ENCODE measurements at regions not wholly inside any gene's neighbourhood (a gene's known extent, or its start where the extent isn't known, plus 50 kb on each side); places are given as distances from the start of the nearest gene placed in this dataset.

DNA sequence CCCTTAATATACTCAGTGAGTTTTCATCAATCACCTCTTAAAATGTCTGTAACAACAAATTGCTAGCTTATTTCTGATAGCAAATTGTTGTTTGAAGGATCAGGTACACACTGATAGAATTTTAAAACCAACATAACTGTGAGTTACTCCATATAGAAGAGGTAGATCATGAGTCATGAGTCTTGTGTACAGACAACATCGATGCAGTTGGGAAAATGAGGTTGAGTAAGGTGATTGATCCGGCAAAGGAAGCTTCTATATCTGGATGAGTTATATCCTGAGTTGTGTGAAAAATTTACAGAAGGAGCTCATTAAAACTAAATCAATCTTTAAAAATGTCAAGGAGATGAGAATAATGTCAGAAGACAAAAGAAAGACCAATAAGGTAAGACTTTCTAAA is 604.6 kb upstream of the RGMB start:
- Histone ChIP-seq H3K9me3 (no peaks in the 10 kb centered on the region), H3K4me3 (no peak overlapping the region), H3K36me3 (no peaks in the 10 kb centered on the region), H3K4me1 (no peaks in the 10 kb centered on the region), H3K27me3 (no peaks in the 10 kb centered on the region), H3K27ac (replicated peaks in 1 of 4) (no peak overlapping the region)
- DNase-seq (ENCODE audit: extremely low spot score): no peak
- WGBS: 95% methylated on average over 2 of the region's 2 CpGs
- no peak for TF ChIP-seq POLR2AphosphoS5 (IDR thresholded peaks at IDR 0.05)
- TF ChIP-seq EP300 (IDR thresholded peaks at IDR 0.05): no peak
- TF ChIP-seq, protein P1, sequence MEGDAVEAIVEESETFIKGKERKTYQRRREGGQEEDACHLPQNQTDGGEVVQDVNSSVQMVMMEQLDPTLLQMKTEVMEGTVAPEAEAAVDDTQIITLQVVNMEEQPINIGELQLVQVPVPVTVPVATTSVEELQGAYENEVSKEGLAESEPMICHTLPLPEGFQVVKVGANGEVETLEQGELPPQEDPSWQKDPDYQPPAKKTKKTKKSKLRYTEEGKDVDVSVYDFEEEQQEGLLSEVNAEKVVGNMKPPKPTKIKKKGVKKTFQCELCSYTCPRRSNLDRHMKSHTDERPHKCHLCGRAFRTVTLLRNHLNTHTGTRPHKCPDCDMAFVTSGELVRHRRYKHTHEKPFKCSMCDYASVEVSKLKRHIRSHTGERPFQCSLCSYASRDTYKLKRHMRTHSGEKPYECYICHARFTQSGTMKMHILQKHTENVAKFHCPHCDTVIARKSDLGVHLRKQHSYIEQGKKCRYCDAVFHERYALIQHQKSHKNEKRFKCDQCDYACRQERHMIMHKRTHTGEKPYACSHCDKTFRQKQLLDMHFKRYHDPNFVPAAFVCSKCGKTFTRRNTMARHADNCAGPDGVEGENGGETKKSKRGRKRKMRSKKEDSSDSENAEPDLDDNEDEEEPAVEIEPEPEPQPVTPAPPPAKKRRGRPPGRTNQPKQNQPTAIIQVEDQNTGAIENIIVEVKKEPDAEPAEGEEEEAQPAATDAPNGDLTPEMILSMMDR (IDR thresholded peaks at IDR 0.05): no peak
- no peak for TF ChIP-seq POLR2A (IDR thresholded peaks at IDR 0.05; ENCODE audit: low read depth)
- intact Hi-C loops (cut with DNase I): no loop called here

GRCh38 chr5:98170994-98171393 is 602.5 kb upstream of the RGMB start:
- no peak for DNase-seq (ENCODE audit: extremely low spot score)
- no peaks in the 10 kb centered on the region for H3K9me3 ChIP-seq
- 64% methylated on average over 4 of the region's 5 CpGs for WGBS
- H3K27ac ChIP-seq (replicated peaks in 1 of 4): no peak overlapping the region
- no peaks in the 10 kb centered on the region for H3K27me3 ChIP-seq
- H3K4me1 ChIP-seq: no peaks in the 10 kb centered on the region
- no peaks in the 10 kb centered on the region for H3K36me3 ChIP-seq
- TF ChIP-seq, protein P1 (IDR thresholded peaks at IDR 0.05): no peak
- no peak for TF ChIP-seq POLR2A (IDR thresholded peaks at IDR 0.05; ENCODE audit: low read depth)
- TF ChIP-seq EP300 (IDR thresholded peaks at IDR 0.05): no peak
- no peak for TF ChIP-seq POLR2AphosphoS5 (IDR thresholded peaks at IDR 0.05)
- H3K4me3 ChIP-seq: no peak overlapping the region
- intact Hi-C loops (cut with DNase I): no loop called here

GRCh38 chr5:98173334-98173733 is 600.1 kb upstream of the RGMB start:
- no peaks in the 10 kb centered on the region for H3K4me1 ChIP-seq
- no peaks in the 10 kb centered on the region for H3K27me3 ChIP-seq
- intact Hi-C loops (cut with DNase I): no loop called here
- no peaks in the 10 kb centered on the region for H3K36me3 ChIP-seq
- DNase-seq (ENCODE audit: extremely low spot score): no peak
- no peaks in the 10 kb centered on the region for H3K9me3 ChIP-seq
- no peak overlapping the region for H3K27ac ChIP-seq (replicated peaks in 1 of 4)
- H3K4me3 ChIP-seq: no peak overlapping the region
- TF ChIP-seq POLR2AphosphoS5 (IDR thresholded peaks at IDR 0.05): no peak
- TF ChIP-seq, protein P1 (IDR thresholded peaks at IDR 0.05): no peak

DNA sequence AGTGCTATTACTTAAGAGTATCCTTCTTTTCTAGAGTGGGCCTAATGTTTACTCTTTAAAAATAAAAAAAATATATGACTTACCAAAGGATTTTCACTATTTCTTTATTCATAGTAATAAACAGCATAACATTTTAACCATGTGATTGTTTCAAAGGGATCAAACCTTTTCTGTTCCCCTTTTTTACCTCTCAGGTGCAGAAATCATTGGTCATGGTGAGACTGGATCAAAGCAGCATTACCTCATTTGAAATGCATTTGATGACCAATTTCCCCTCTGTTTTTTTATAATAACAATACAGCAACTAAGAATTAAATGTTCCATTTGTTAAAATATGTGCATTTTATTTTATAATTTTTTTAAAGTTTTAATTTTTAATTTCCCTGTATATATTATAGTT is 598.0 kb upstream of the RGMB start:
- no peaks in the 10 kb centered on the region for H3K27me3 ChIP-seq
- H3K27ac ChIP-seq (replicated peaks in 1 of 4): no peak overlapping the region
- intact Hi-C loops (cut with DNase I): no loop called here
- H3K4me3 ChIP-seq: no peak overlapping the region
- TF ChIP-seq, protein P1 (IDR thresholded peaks at IDR 0.05): no peak
- TF ChIP-seq POLR2A (IDR thresholded peaks at IDR 0.05; ENCODE audit: low read depth): no peak
- no peak for TF ChIP-seq POLR2AphosphoS5 (IDR thresholded peaks at IDR 0.05)
- no peak for TF ChIP-seq EP300 (IDR thresholded peaks at IDR 0.05)
- no peaks in the 10 kb centered on the region for H3K36me3 ChIP-seq
- no peaks in the 10 kb centered on the region for H3K4me1 ChIP-seq
- H3K9me3 ChIP-seq: no peaks in the 10 kb centered on the region
- DNase-seq (ENCODE audit: extremely low spot score): no peak
